ENCODE measurements at regions not wholly inside any gene's neighbourhood (a gene's known extent, or its start where the extent isn't known, plus 50 kb on each side); places are given as distances from the start of the nearest gene placed in this dataset.

GRCh38 chr4:181234951-181235680 is 1008.1 kb upstream of the TENM3 start:
- DNase-seq (ENCODE audit: low spot score) = peak; percentile 20

- no peak for DNase-seq (ENCODE audit: low spot score)
These were observed 997.9 kb upstream of the TENM3 start for GRCh38 chr4:181245326-181245725.

- DNase-seq (ENCODE audit: low spot score) = no peak
These were observed 994.2 kb upstream of the TENM3 start for GRCh38 chr4:181249031-181249430.

GRCh38 chr4:181254771-181255170 is 988.4 kb upstream of the TENM3 start:
- no peak for DNase-seq (ENCODE audit: low spot score)

GRCh38 chr4:181258569-181258968 is 984.6 kb upstream of the TENM3 start:
- DNase-seq (ENCODE audit: low spot score) = no peak

- no peak for DNase-seq (ENCODE audit: low spot score)
These were observed 984.0 kb upstream of the TENM3 start for GRCh38 chr4:181259081-181259709.

- peak; percentile 12 for DNase-seq (ENCODE audit: low spot score)
These were observed 981.9 kb upstream of the TENM3 start for GRCh38 chr4:181261279-181261678.

- peak; percentile 20 for DNase-seq (ENCODE audit: low spot score)
These were observed 978.3 kb upstream of the TENM3 start for GRCh38 chr4:181264893-181265292.

- no peak for DNase-seq (ENCODE audit: low spot score)
These were observed 977.8 kb upstream of the TENM3 start for GRCh38 chr4:181265370-181265769.

- DNase-seq (ENCODE audit: low spot score) = no peak
These were observed 972.0 kb upstream of the TENM3 start for GRCh38 chr4:181271116-181271640.

GRCh38 chr4:181272422-181272821 is 970.8 kb upstream of the TENM3 start:
- DNase-seq (ENCODE audit: low spot score) = no peak

- no peak for DNase-seq (ENCODE audit: low spot score)
These were observed 964.3 kb upstream of the TENM3 start for GRCh38 chr4:181278941-181279340.

GRCh38 chr4:181281451-181281850 is 961.8 kb upstream of the TENM3 start:
- DNase-seq (ENCODE audit: low spot score) = no peak

GRCh38 chr4:181289198-181289597 is 954.0 kb upstream of the TENM3 start:
- DNase-seq (ENCODE audit: low spot score) = no peak

- DNase-seq (ENCODE audit: low spot score) = no peak
These were observed 951.6 kb upstream of the TENM3 start for GRCh38 chr4:181291615-181292014.

GRCh38 chr4:181293014-181293413 is 950.2 kb upstream of the TENM3 start:
- no peak for DNase-seq (ENCODE audit: low spot score)

- no peak for DNase-seq (ENCODE audit: low spot score)
These were observed 949.7 kb upstream of the TENM3 start for GRCh38 chr4:181293541-181293940.

- DNase-seq (ENCODE audit: low spot score) = no peak
These were observed 948.8 kb upstream of the TENM3 start for GRCh38 chr4:181294421-181294820.

GRCh38 chr4:181301735-181302710 is 941.2 kb upstream of the TENM3 start:
- DNase-seq (ENCODE audit: low spot score) = peak; percentile 77

GRCh38 chr4:181307824-181308223 is 935.4 kb upstream of the TENM3 start:
- DNase-seq (ENCODE audit: low spot score) = no peak

GRCh38 chr4:181308476-181309312 is 934.5 kb upstream of the TENM3 start:
- no peak for DNase-seq (ENCODE audit: low spot score)
